ENCODE measurements at regions not wholly inside any gene's neighbourhood (a gene's known extent, or its start where the extent isn't known, plus 50 kb on each side); places are given as distances from the start of the nearest gene placed in this dataset.

DNA sequence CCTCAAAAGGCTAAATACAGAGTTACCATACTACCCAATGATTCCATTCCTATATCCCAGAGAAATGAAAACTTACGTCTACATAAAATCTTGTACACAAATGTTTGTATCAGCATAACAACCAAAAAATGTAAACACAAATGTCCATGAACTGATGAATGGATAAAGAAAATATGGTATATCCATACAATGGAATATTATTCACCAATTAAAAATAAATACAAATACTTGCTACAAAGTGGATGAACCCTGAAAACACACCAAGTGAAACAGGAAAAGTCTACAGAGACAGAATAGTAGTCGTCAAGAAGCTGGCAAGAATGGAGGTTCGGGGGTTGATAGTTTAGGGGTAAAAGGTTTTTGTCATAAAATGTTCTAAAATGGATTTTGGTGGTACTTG lies 54.0 kb upstream of the ANKRD28 start:
- no peak for DNase-seq (ENCODE audit: low read depth)
- no peak overlapping the region for H3K4me3 ChIP-seq (ENCODE audit: low read length)
- TF ChIP-seq, protein P1, sequence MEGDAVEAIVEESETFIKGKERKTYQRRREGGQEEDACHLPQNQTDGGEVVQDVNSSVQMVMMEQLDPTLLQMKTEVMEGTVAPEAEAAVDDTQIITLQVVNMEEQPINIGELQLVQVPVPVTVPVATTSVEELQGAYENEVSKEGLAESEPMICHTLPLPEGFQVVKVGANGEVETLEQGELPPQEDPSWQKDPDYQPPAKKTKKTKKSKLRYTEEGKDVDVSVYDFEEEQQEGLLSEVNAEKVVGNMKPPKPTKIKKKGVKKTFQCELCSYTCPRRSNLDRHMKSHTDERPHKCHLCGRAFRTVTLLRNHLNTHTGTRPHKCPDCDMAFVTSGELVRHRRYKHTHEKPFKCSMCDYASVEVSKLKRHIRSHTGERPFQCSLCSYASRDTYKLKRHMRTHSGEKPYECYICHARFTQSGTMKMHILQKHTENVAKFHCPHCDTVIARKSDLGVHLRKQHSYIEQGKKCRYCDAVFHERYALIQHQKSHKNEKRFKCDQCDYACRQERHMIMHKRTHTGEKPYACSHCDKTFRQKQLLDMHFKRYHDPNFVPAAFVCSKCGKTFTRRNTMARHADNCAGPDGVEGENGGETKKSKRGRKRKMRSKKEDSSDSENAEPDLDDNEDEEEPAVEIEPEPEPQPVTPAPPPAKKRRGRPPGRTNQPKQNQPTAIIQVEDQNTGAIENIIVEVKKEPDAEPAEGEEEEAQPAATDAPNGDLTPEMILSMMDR (conservative IDR thresholded peaks at IDR 0.05; ENCODE audit: low read depth, low read length), result no peak

DNA sequence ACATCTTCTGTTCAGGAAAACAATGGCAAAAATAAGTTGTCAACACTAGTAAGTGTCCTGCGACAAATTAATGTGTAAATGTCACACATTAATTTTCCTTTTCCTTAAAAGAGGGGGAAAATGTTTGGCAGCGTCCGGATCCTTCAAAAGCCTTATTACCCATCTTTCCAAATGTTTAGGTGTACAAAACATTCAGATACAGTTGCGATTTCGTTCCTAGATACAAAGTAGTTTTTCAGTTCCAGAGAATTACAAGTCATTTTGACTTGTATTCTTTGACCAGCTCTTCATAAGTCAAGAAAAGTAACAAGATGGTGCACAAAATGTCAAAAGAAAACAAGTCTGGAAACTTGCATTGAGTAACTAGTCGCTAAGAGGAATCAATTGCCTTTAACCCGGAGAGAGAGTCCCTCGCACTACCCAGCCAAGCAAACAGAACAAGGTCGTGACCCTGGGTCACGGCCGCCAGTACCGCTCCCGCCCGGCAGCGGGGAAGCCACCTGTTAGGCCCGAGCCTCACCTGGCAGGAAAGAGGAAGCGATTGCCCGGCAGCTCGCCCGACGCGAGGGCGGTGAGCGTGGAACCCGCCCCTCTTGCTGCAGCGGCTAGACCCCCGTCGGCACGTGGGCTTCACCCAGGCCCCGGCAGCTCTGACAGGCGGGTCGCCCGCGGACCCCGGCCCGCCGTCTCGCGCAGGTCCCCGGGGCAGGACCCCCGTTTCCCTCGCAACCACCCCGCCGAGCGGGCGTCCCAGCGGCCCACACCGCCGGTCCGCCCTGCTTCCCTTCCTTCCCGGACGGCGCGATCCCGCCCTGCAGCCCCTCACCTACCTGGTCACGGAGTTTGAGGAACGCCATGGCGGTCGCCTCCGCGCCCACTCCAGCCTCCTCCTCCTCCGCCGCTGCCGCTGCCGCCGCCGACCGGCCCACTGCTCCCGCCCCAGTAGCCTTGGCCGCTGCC lies 61.0 kb upstream of the ANKRD28 start:
- DNase-seq (ENCODE audit: low read depth), result no peak
- H3K4me3 ChIP-seq (ENCODE audit: low read length), result peak overlapping the region; percentile 64
- TF ChIP-seq, protein P1 (conservative IDR thresholded peaks at IDR 0.05; ENCODE audit: low read depth, low read length), result no peak

DNA sequence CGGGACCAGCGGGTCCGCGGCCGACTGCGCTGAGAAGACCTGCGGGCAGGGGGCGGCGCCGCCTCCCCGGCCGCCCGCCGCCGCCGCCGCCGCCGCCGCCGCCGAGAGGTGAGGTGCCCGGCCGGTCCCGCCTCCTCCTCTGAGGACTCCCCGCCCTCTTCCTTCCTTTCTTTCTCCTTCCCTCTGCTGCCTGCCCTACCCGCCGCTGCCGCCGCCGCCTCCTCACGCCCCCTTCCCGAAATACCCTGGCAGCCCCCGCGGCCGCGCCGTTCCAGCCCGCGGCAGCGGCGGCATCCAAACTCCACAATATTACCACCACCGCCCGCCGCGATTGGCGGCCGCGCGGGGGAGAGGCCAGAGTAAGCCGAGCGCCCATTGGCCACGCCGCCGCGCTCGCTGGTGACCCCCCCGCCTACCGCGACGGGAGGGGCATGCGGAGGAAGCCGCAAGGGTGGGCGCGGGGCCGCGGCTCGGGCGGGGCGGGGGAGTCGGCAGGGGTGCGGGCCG lies 61.8 kb upstream of the ANKRD28 start:
- peak overlapping the region; percentile 73 for H3K4me3 ChIP-seq (ENCODE audit: low read length)
- DNase-seq (ENCODE audit: low read depth), result peak; percentile 47
- TF ChIP-seq, protein P1 (conservative IDR thresholded peaks at IDR 0.05; ENCODE audit: low read depth, low read length), result no peak

DNA sequence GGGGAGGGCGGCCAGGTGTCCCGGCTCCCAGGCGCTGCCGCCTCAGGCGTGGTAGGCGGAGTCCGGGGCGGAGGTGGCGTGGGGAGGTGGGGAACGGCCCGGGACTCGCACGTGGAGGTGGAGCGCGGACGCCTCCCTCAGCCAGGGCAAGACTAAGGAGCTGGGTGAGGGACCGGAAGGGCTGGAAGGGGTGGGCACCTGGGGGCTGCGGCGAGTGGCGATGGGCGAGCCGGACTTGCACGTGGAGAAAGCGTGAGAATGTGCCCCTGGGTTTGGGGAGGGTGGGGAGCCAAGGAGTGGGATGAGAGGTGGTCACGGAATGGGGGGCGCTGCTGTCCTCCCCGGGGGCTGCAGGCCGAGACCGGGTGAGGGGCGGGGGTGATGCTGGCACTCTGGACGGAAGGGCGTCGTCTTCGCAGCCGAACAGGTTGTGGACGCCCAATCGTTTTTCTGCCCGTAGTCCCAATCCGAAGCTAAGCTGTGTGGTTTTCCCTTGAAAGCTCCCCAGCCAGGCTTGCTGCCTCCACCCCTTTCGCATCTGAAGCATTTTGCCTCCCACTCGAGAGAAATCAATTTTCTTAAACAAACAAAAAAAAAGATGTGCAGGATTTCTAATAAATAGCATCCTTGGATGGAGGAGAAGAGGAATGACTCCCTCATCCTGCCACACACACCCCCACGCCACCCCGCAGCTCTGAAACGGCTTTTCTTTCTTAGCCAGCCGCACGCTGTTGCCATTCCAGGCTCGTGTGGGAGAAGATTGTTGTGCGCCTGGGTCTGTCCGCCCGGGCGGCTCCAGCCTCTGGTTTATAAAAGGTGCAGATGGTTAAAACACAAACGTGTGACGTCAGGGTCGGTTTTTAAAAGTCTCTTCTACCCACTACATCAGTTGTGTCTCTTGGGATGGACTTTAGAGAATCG lies 62.5 kb upstream of the ANKRD28 start:
- peak overlapping the region; percentile 73 for H3K4me3 ChIP-seq (ENCODE audit: low read length)
- DNase-seq (ENCODE audit: low read depth), result no peak
- TF ChIP-seq, protein P1 (conservative IDR thresholded peaks at IDR 0.05; ENCODE audit: low read depth, low read length), result no peak

DNA sequence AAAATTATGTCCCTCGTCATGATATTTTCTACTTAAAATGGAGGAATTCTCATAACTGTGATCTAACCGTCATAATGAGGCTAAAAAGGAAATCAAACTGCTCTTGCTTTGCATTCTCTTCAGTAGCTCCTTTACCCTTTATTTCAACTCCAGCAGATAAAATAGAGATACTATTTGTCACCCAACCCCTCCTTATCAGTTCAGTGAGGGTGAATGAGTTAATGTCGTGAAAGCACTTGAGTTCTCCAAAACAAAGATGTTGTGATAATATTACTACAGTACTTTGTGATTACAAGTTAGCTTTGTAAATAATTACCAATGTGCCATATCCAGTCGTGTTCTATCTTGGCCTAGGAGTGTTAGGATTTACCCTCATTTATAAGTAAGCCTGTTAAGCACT lies 63.4 kb upstream of the ANKRD28 start:
- DNase-seq (ENCODE audit: low read depth), result no peak
- TF ChIP-seq, protein P1 (conservative IDR thresholded peaks at IDR 0.05; ENCODE audit: low read depth, low read length), result no peak
- peak overlapping the region; percentile 73 for H3K4me3 ChIP-seq (ENCODE audit: low read length)

DNA sequence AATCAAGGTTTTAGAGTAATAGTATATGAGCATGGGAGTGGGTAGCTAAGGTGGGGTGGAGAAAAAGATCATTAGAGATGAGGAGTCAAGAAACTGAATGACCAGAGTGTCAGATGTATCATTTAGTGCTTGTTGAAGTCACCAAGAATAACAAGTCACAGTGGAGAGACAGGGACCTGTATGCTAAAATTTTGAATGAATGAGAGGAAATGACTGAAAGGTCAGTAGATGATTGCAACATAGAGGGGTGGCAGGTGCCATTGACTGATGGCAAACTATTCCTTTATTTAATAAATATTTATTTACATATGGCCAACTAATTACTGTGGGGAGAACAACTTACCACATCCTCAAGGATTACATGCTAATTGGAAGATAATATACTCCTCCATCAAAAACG lies 75.0 kb upstream of the ANKRD28 start:
- H3K4me3 ChIP-seq (ENCODE audit: low read length), result no peak overlapping the region
- no peak for DNase-seq (ENCODE audit: low read depth)
- TF ChIP-seq, protein P1 (conservative IDR thresholded peaks at IDR 0.05; ENCODE audit: low read depth, low read length), result no peak

All from retinal pigment epithelial cell (primary cell).